ENCODE measurements at regions not wholly inside any gene's neighbourhood (a gene's known extent, or its start where the extent isn't known, plus 50 kb on each side); places are given as distances from the start of the nearest gene placed in this dataset.

- DNase-seq (ENCODE audit: low spot score): no peak
These were observed 900.9 kb downstream of the QKI start for GRCh38 chr6:164315376-164315775.

GRCh38 chr6:164308339-164308738, 893.8 kb downstream of the QKI start:
- DNase-seq (ENCODE audit: low spot score): no peak

- no peak for DNase-seq (ENCODE audit: low spot score)
These were observed 888.8 kb downstream of the QKI start for GRCh38 chr6:164303102-164303964.

- DNase-seq (ENCODE audit: low spot score): no peak
These were observed 881.9 kb downstream of the QKI start for GRCh38 chr6:164296411-164296810.

- no peak for DNase-seq (ENCODE audit: low spot score)
These were observed 879.7 kb downstream of the QKI start for GRCh38 chr6:164294047-164294784.

- no peak for DNase-seq (ENCODE audit: low spot score)
These were observed 876.7 kb downstream of the QKI start for GRCh38 chr6:164291224-164291623.

- DNase-seq (ENCODE audit: low spot score): no peak
These were observed 875.6 kb downstream of the QKI start for GRCh38 chr6:164290101-164290500.

GRCh38 chr6:164286011-164286410, 871.5 kb downstream of the QKI start:
- peak; percentile 1 for DNase-seq (ENCODE audit: low spot score)

GRCh38 chr6:164283574-164283973, 869.1 kb downstream of the QKI start:
- DNase-seq (ENCODE audit: low spot score): no peak

- DNase-seq (ENCODE audit: low spot score): no peak
These were observed 861.7 kb downstream of the QKI start for GRCh38 chr6:164276211-164276610.

GRCh38 chr6:164275773-164276172, 861.3 kb downstream of the QKI start:
- no peak for DNase-seq (ENCODE audit: low spot score)

GRCh38 chr6:164274493-164274892, 860.0 kb downstream of the QKI start:
- no peak for DNase-seq (ENCODE audit: low spot score)

- DNase-seq (ENCODE audit: low spot score): no peak
These were observed 859.0 kb downstream of the QKI start for GRCh38 chr6:164273491-164273890.

GRCh38 chr6:164266851-164267250, 852.3 kb downstream of the QKI start:
- DNase-seq (ENCODE audit: low spot score): no peak

- no peak for DNase-seq (ENCODE audit: low spot score)
These were observed 847.8 kb downstream of the QKI start for GRCh38 chr6:164262348-164262747.

GRCh38 chr6:164258421-164258820, 843.9 kb downstream of the QKI start:
- no peak for DNase-seq (ENCODE audit: low spot score)

- no peak for DNase-seq (ENCODE audit: low spot score)
These were observed 838.4 kb downstream of the QKI start for GRCh38 chr6:164252948-164253347.

GRCh38 chr6:164252291-164252690, 837.8 kb downstream of the QKI start:
- no peak for DNase-seq (ENCODE audit: low spot score)

GRCh38 chr6:164247106-164247505, 832.6 kb downstream of the QKI start:
- peak; percentile 61 for DNase-seq (ENCODE audit: low spot score)

- no peak for DNase-seq (ENCODE audit: low spot score)
These were observed 831.6 kb downstream of the QKI start for GRCh38 chr6:164246082-164246481.

GRCh38 chr6:164243949-164244348, 829.4 kb downstream of the QKI start:
- no peak for DNase-seq (ENCODE audit: low spot score)

GRCh38 chr6:164243012-164243610, 828.6 kb downstream of the QKI start:
- no peak for DNase-seq (ENCODE audit: low spot score)

GRCh38 chr6:164230804-164231203, 816.3 kb downstream of the QKI start:
- DNase-seq (ENCODE audit: low spot score): no peak
